ENCODE measurements at regions not wholly inside any gene's neighbourhood (a gene's known extent, or its start where the extent isn't known, plus 50 kb on each side); places are given as distances from the start of the nearest gene placed in this dataset.
A peak's percentile ranks its signal among the peaks of the same experiment; 100 is the strongest.

- peak overlapping the region; percentile 94 for H3K27ac ChIP-seq (ENCODE audit: control insufficient read depth, insufficient read depth, low read length)
- no peaks in the 10 kb centered on the region for H3K36me3 ChIP-seq (ENCODE audit: control insufficient read depth in 2 of 2, extremely low read depth in 1 of 2, insufficient read depth in 2 of 2, low read length in 2 of 2)
- peaks cover 61% of the 10 kb centered on the region for H3K4me1 ChIP-seq (ENCODE audit: control insufficient read depth, extremely low read depth, insufficient read depth, low read length)
- H3K4me2 ChIP-seq (ENCODE audit: control insufficient read depth, extremely low read depth, insufficient read depth, low read depth, low read length) = peak overlapping the region; percentile 69
- H3K9ac ChIP-seq (ENCODE audit: control insufficient read depth, extremely low read depth, insufficient read depth, low read length) = peak overlapping the region; percentile 60
- no peaks in the 10 kb centered on the region for H3K79me2 ChIP-seq (ENCODE audit: control insufficient read depth, insufficient read depth, low read length)
- dilution Hi-C loops (cut with MboI; ENCODE audit: extremely low pct_ligation_motif_present, low sequenced_read_pairs) = no loop called here
- TF ChIP-seq CTCF (optimal IDR thresholded peaks at IDR 0.05 in 1 of 3, IDR thresholded peaks at IDR 0.05 in 1 of 3, conservative IDR thresholded peaks at IDR 0.05 in 1 of 3; ENCODE audit: extremely low read depth in 1 of 3, insufficient read depth in 2 of 3, low read length in 3 of 3) (no peak), EZH2 (IDR thresholded peaks at IDR 0.05; ENCODE audit: low read length) (no peak)
- H2AFZ ChIP-seq (ENCODE audit: control insufficient read depth, low read length) = peak overlapping the region; percentile 61
- FAIRE-seq (peak; percentile 95), DNase-seq (ENCODE audit: low read depth, low spot score) (peak; percentile 97)
- no peaks in the 10 kb centered on the region for H3K27me3 ChIP-seq (ENCODE audit: control insufficient read depth, extremely low read depth, insufficient read depth, low read length)
- H3K9me3 ChIP-seq (ENCODE audit: control insufficient read depth, low read depth, low read length) = no peaks in the 10 kb centered on the region
- H3K9me1 ChIP-seq (ENCODE audit: control insufficient read depth, extremely low read depth, insufficient read depth, low read length) = no peaks in the 10 kb centered on the region
- no peak overlapping the region for H3K4me3 ChIP-seq (ENCODE audit: control insufficient read depth in 2 of 3, extremely low read depth in 1 of 3, insufficient read depth in 2 of 3, low read depth in 1 of 3, low read length in 3 of 3)
- no peaks in the 10 kb centered on the region for H4K20me1 ChIP-seq (ENCODE audit: control insufficient read depth, extremely low read depth, insufficient read depth, low read length)
Observed at GRCh38 chr1:67575861-67576260, 109.1 kb upstream of the GADD45A start.

GRCh38 chr1:67576474-67576873 is 108.5 kb upstream of the GADD45A start:
- dilution Hi-C loops (cut with MboI; ENCODE audit: extremely low pct_ligation_motif_present, low sequenced_read_pairs) = no loop called here

More at GRCh38 chr1:67576474-67576873, 108.5 kb upstream of the GADD45A start:
- no peaks in the 10 kb centered on the region for H3K36me3 ChIP-seq (ENCODE audit: control insufficient read depth in 2 of 2, extremely low read depth in 1 of 2, insufficient read depth in 2 of 2, low read length in 2 of 2)
- H3K9me1 ChIP-seq (ENCODE audit: control insufficient read depth, extremely low read depth, insufficient read depth, low read length) = no peaks in the 10 kb centered on the region
- peaks cover 61% of the 10 kb centered on the region for H3K4me1 ChIP-seq (ENCODE audit: control insufficient read depth, extremely low read depth, insufficient read depth, low read length)
- no peaks in the 10 kb centered on the region for H4K20me1 ChIP-seq (ENCODE audit: control insufficient read depth, extremely low read depth, insufficient read depth, low read length)
- FAIRE-seq (no peak), DNase-seq (ENCODE audit: low read depth, low spot score) (no peak)
- H3K9me3 ChIP-seq (ENCODE audit: control insufficient read depth, low read depth, low read length) = no peaks in the 10 kb centered on the region
- H3K4me2 ChIP-seq (ENCODE audit: control insufficient read depth, extremely low read depth, insufficient read depth, low read depth, low read length) = peak overlapping the region; percentile 56
- no peaks in the 10 kb centered on the region for H3K79me2 ChIP-seq (ENCODE audit: control insufficient read depth, insufficient read depth, low read length)
- TF ChIP-seq EZH2 (IDR thresholded peaks at IDR 0.05; ENCODE audit: low read length) = no peak
- no peak for TF ChIP-seq CTCF (optimal IDR thresholded peaks at IDR 0.05 in 1 of 3, IDR thresholded peaks at IDR 0.05 in 1 of 3, conservative IDR thresholded peaks at IDR 0.05 in 1 of 3; ENCODE audit: extremely low read depth in 1 of 3, insufficient read depth in 2 of 3, low read length in 3 of 3)
- no peaks in the 10 kb centered on the region for H3K27me3 ChIP-seq (ENCODE audit: control insufficient read depth, extremely low read depth, insufficient read depth, low read length)
- H2AFZ ChIP-seq (ENCODE audit: control insufficient read depth, low read length) = no peak overlapping the region
- no peak overlapping the region for H3K4me3 ChIP-seq (ENCODE audit: control insufficient read depth in 2 of 3, extremely low read depth in 1 of 3, insufficient read depth in 2 of 3, low read depth in 1 of 3, low read length in 3 of 3)
- peak overlapping the region; percentile 60 for H3K9ac ChIP-seq (ENCODE audit: control insufficient read depth, extremely low read depth, insufficient read depth, low read length)
- peak overlapping the region; percentile 94 for H3K27ac ChIP-seq (ENCODE audit: control insufficient read depth, insufficient read depth, low read length)

Data from keratinocyte (primary cell).